Bronchial epithelial cell (primary cell): ENCODE measurements at regions not wholly inside any gene's neighbourhood (a gene's known extent, or its start where the extent isn't known, plus 50 kb on each side); places are given as distances from the start of the nearest gene placed in this dataset.

Experiments
- DNase-seq: peaks from one replicate; pipeline ENCODE4 v3.0.0-alpha.2; 2010; ENCODE audit warnings: low read depth
- FAIRE-seq: peaks from 2 replicates; lab custom pipeline; 2011; peaks lifted over from hg19 to GRCh38; lab: Jason Lieb, UNC
- H3K27me3 ChIP-seq: 2 replicates; pipeline ENCODE4 v1.5.1; 2011; ENCODE audit warnings: low read length; ENCODE audit not compliant: control insufficient read depth, insufficient read depth
- H3K36me3 ChIP-seq: 2 replicates; pipeline ENCODE4 v1.5.1; 2011; ENCODE audit warnings: low read length; ENCODE audit not compliant: control insufficient read depth, insufficient read depth
- H3K4me3 ChIP-seq: 2 replicates; pipeline ENCODE4 v1.5.1; 2011; ENCODE audit warnings: mild to moderate bottlenecking, low read depth, low read length, control low read depth
- CTCF ChIP-seq: IDR thresholded peaks from 2 replicates; pipeline ENCODE4 v1.5.1; 2011; ENCODE audit warnings: mild to moderate bottlenecking, moderate library complexity, low read length, control low read depth, inconsistent platforms; ENCODE audit not compliant: insufficient read depth, severe bottlenecking

- FAIRE-seq: no peak
- H3K27me3 ChIP-seq: no peaks in the 10 kb centered on the region
- TF ChIP-seq CTCF: no peak
- no peak overlapping the region for H3K4me3 ChIP-seq
- no peak for DNase-seq
- no peaks in the 10 kb centered on the region for H3K36me3 ChIP-seq
Measured at GRCh38 chr14:58769771-58770170, 132.0 kb downstream of the DACT1 start.

- DNase-seq: no peak
- Histone ChIP-seq H3K36me3 (no peaks in the 10 kb centered on the region), H3K27me3 (no peaks in the 10 kb centered on the region), H3K4me3 (no peak overlapping the region)
- no peak for TF ChIP-seq CTCF
- no peak for FAIRE-seq
Measured at GRCh38 chr14:58770491-58770982, 132.8 kb downstream of the DACT1 start.

DNA sequence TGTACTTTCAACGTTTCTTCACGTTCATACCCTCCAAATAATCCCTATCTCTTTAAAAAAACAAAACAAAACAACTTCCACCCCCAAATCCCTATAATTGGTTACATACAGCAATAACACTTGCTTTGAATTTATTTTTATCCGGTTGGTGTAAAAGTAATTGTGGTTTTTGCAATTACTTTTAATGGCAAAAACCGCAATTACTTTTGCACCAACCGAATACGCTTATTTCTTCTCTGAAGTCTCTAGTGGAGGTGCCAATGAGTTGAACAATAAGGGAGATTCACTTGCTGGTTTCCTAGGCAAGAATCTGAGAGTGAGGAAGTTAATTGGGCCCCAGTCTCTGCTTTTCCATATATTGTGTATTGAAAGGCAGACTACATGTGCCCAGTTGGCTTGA lies 133.3 kb downstream of the DACT1 start:
- DNase-seq (no peak), FAIRE-seq (no peak)
- Histone ChIP-seq H3K4me3 (no peak overlapping the region), H3K27me3 (no peaks in the 10 kb centered on the region), H3K36me3 (no peaks in the 10 kb centered on the region)
- no peak for TF ChIP-seq CTCF

- TF ChIP-seq CTCF: no peak
- FAIRE-seq: no peak
- DNase-seq: no peak
- Histone ChIP-seq H3K36me3 (no peaks in the 10 kb centered on the region), H3K4me3 (no peak overlapping the region), H3K27me3 (no peaks in the 10 kb centered on the region)
Measured at GRCh38 chr14:58772116-58772515, 134.4 kb downstream of the DACT1 start.

GRCh38 chr14:58772794-58773620 lies 135.2 kb downstream of the DACT1 start:
- DNase-seq (no peak), FAIRE-seq (no peak)
- no peak for TF ChIP-seq CTCF
- Histone ChIP-seq H3K4me3 (no peak overlapping the region), H3K36me3 (no peaks in the 10 kb centered on the region), H3K27me3 (no peaks in the 10 kb centered on the region)
